ENCODE measurements at regions not wholly inside any gene's neighbourhood (a gene's known extent, or its start where the extent isn't known, plus 50 kb on each side); places are given as distances from the start of the nearest gene placed in this dataset.

- no peak for DNase-seq
- ChIA-PET CTCF (no interaction called here), POLR2A (no interaction called here)
- TF ChIP-seq CTCF (IDR thresholded peaks at IDR 0.05): no peak
- intact Hi-C loops (cut with micrococcal nuclease): no loop called here
- no peaks in the 10 kb centered on the region for H3K27me3 Mint-ChIP-seq
- H3K36me3 Mint-ChIP-seq (ENCODE audit: low read depth): no peaks in the 10 kb centered on the region
- no peaks in the 10 kb centered on the region for H3K4me1 Mint-ChIP-seq (ENCODE audit: low read depth)
- H3K4me3 Mint-ChIP-seq: no peak overlapping the region
- H3K27ac Mint-ChIP-seq: no peak overlapping the region
- ATAC-seq: no peak
- H3K9me3 Mint-ChIP-seq: peaks cover under 1% of the 10 kb centered on the region
Measured at GRCh38 chr10:36766940-36767339, 358.5 kb upstream of the ANKRD30A start.

- DNase-seq: no peak
- Mint-ChIP-seq H3K27ac (no peak overlapping the region), H3K4me3 (no peak overlapping the region), H3K9me3 (peaks cover 2% of the 10 kb centered on the region), H3K4me1 (ENCODE audit: low read depth) (no peaks in the 10 kb centered on the region), H3K36me3 (ENCODE audit: low read depth) (no peaks in the 10 kb centered on the region), H3K27me3 (no peaks in the 10 kb centered on the region)
- no peak for ATAC-seq
- intact Hi-C loops (cut with micrococcal nuclease): no loop called here
- ChIA-PET CTCF (no interaction called here), POLR2A (no interaction called here)
- no peak for TF ChIP-seq CTCF (IDR thresholded peaks at IDR 0.05)
Measured at GRCh38 chr10:36766415-36766810, 359.0 kb upstream of the ANKRD30A start.

GRCh38 chr10:36765782-36766414, 359.5 kb upstream of the ANKRD30A start:
- DNase-seq: no peak
- Mint-ChIP-seq H3K27ac (no peak overlapping the region), H3K36me3 (ENCODE audit: low read depth) (no peaks in the 10 kb centered on the region), H3K9me3 (peaks cover 2% of the 10 kb centered on the region), H3K27me3 (no peaks in the 10 kb centered on the region), H3K4me3 (no peak overlapping the region), H3K4me1 (ENCODE audit: low read depth) (no peaks in the 10 kb centered on the region)
- no peak for ATAC-seq
- TF ChIP-seq CTCF (IDR thresholded peaks at IDR 0.05): no peak
- ChIA-PET POLR2A (no interaction called here), CTCF (no interaction called here)
- intact Hi-C loops (cut with micrococcal nuclease): no loop called here

- Mint-ChIP-seq H3K27me3 (no peaks in the 10 kb centered on the region), H3K4me1 (ENCODE audit: low read depth) (no peaks in the 10 kb centered on the region), H3K9me3 (peaks cover 2% of the 10 kb centered on the region), H3K36me3 (ENCODE audit: low read depth) (no peaks in the 10 kb centered on the region), H3K27ac (no peak overlapping the region), H3K4me3 (no peak overlapping the region)
- DNase-seq (no peak), ATAC-seq (no peak)
- CTCF ChIA-PET: no interaction called here
- POLR2A ChIA-PET: no interaction called here
- TF ChIP-seq CTCF (IDR thresholded peaks at IDR 0.05): no peak
- intact Hi-C loops (cut with micrococcal nuclease): no loop called here
Measured at GRCh38 chr10:36764823-36765222, 360.6 kb upstream of the ANKRD30A start.

GRCh38 chr10:36761121-36761520, 364.3 kb upstream of the ANKRD30A start:
- Mint-ChIP-seq H3K9me3 (peaks cover 2% of the 10 kb centered on the region), H3K4me1 (ENCODE audit: low read depth) (no peaks in the 10 kb centered on the region), H3K27me3 (no peaks in the 10 kb centered on the region), H3K4me3 (no peak overlapping the region), H3K36me3 (ENCODE audit: low read depth) (no peaks in the 10 kb centered on the region), H3K27ac (no peak overlapping the region)
- intact Hi-C loops (cut with micrococcal nuclease): no loop called here
- no peak for TF ChIP-seq CTCF (IDR thresholded peaks at IDR 0.05)
- CTCF ChIA-PET: no interaction called here
- POLR2A ChIA-PET: no interaction called here
- no peak for ATAC-seq
- DNase-seq: no peak
